Endothelial cell of umbilical vein (primary cell): ENCODE measurements at regions not wholly inside any gene's neighbourhood (a gene's known extent, or its start where the extent isn't known, plus 50 kb on each side); places are given as distances from the start of the nearest gene placed in this dataset.

Source experiments
- BruUV-seq: library from RNA; stranded (reverse); fragments of 400-500 nt; replicated peaks from 2 replicates; lab custom pipeline; 2021; lab: Mats Ljungman, UMichigan
- CTCF ChIA-PET: fragments of 300-600, 350-600 bp; sonication (Branson Sonifier 250); formaldehyde crosslinking; loops from one replicate; lab custom pipeline; 2021; ENCODE audit warnings: antibody characterized with exemption, inconsistent platforms; lab: Charles Lee
- POLR2A ChIA-PET: fragments of 300-600, 350-600 bp; sonication (Branson Sonifier 250); formaldehyde crosslinking; loops from one replicate; lab custom pipeline; 2021; ENCODE audit warnings: antibody characterized with exemption, inconsistent platforms; lab: Charles Lee
- DNase-seq: peaks from one replicate; pipeline ENCODE4 v3.0.0-alpha.2; 2011; ENCODE audit warnings: low read depth, low spot score
- FAIRE-seq: peaks from 2 replicates; lab custom pipeline; 2011; peaks lifted over from hg19 to GRCh38; lab: Jason Lieb, UNC
- H2AFZ ChIP-seq: 2 replicates; pipeline ENCODE4 v1.6.0; 2012; ENCODE audit warnings: low read depth, low read length, control low read depth, inconsistent platforms
- H3K27ac ChIP-seq: 2 replicates; pipeline ENCODE4 v1.5.1; 2011; ENCODE audit warnings: low read depth, mild to moderate bottlenecking, control low read depth, low read length, moderate library complexity; ENCODE audit not compliant: insufficient read depth
- H3K27me3 ChIP-seq, 2 experiments: 2 replicates each; pipeline versions ENCODE4 v1.6.0 to v1.6.1; 2011; ENCODE audit warnings: low read length in 2 of 2, mixed read lengths in 1 of 2; ENCODE audit not compliant: control insufficient read depth in 2 of 2, insufficient read depth in 2 of 2
- H3K36me3 ChIP-seq, 2 experiments: 2 replicates in 1 of 2; 3 replicates in 1 of 2; pipeline ENCODE4 v1.5.1; 2011; ENCODE audit warnings: low read length in 2 of 2, mild to moderate bottlenecking in 1 of 2, moderate library complexity in 1 of 2; ENCODE audit not compliant: control insufficient read depth in 2 of 2, insufficient read depth in 2 of 2; ENCODE audit errors: extremely low read depth in 1 of 2
- H3K4me1 ChIP-seq: 3 replicates; pipeline ENCODE4 v1.5.1; 2011; ENCODE audit warnings: mild to moderate bottlenecking, low read length; ENCODE audit not compliant: control insufficient read depth, insufficient read depth; ENCODE audit errors: extremely low read depth
- H3K4me2 ChIP-seq: 2 replicates; pipeline ENCODE4 v1.6.1; 2011; ENCODE audit warnings: low read length, control low read depth, mixed read lengths; ENCODE audit not compliant: insufficient read depth
- H3K4me3 ChIP-seq, 3 experiments: fragments of 200-600 bp in 1 of 3; sonication (generic), shearing (Covaris generic) in 1 of 3; replicated peaks in 1 of 3; 2 replicates each; pipeline ENCODE4 v1.5.1; 2011 to 2016; ENCODE audit warnings: control low read depth in 3 of 3, low read length in 3 of 3, mild to moderate bottlenecking in 2 of 3, inconsistent platforms in 1 of 3, low read depth in 1 of 3, moderate library complexity in 1 of 3; ENCODE audit not compliant: insufficient read depth in 1 of 3
- H3K79me2 ChIP-seq: 2 replicates; pipeline ENCODE4 v1.6.0; 2012; ENCODE audit warnings: low read length, inconsistent platforms; ENCODE audit not compliant: control insufficient read depth, insufficient read depth
- H3K9ac ChIP-seq: replicated peaks from 2 replicates; pipeline ENCODE3; 2011; ENCODE audit warnings: low read length, control low read depth; ENCODE audit not compliant: insufficient read depth; ENCODE audit errors: extremely low read depth
- H3K9me1 ChIP-seq: replicated peaks from 3 replicates; pipeline ENCODE4 v1.6.0; 2011; ENCODE audit warnings: mild to moderate bottlenecking, low read length; ENCODE audit not compliant: control insufficient read depth, insufficient read depth; ENCODE audit errors: extremely low read depth
- H3K9me3 ChIP-seq: replicated peaks from 2 replicates; pipeline ENCODE4 v1.5.1; 2012; ENCODE audit warnings: low read length, inconsistent platforms; ENCODE audit not compliant: control insufficient read depth, insufficient read depth
- H4K20me1 ChIP-seq: replicated peaks from 2 replicates; pipeline ENCODE3; 2011; ENCODE audit warnings: mild to moderate bottlenecking, low read length; ENCODE audit not compliant: control insufficient read depth, insufficient read depth; ENCODE audit errors: extremely low read depth
- CTCF ChIP-seq, 2 donors: IDR thresholded peaks; 1 replicate in 1 of 2; 2 replicates in 1 of 2; pipeline ENCODE4 v1.5.1; 2011; ENCODE audit warnings: low read length in 2 of 2, mild to moderate bottlenecking in 2 of 2, moderate library complexity in 2 of 2, control low read depth in 1 of 2, inconsistent platforms in 1 of 2, low read depth in 1 of 2; ENCODE audit not compliant: insufficient read depth in 1 of 2; ENCODE audit errors: extremely low read depth in 1 of 2
- EZH2 ChIP-seq: IDR thresholded peaks from 2 replicates; pipeline ENCODE4 v1.6.1; 2012; ENCODE audit warnings: borderline replicate concordance, low read depth, mild to moderate bottlenecking, moderate library complexity, low read length, inconsistent platforms; ENCODE audit not compliant: severe bottlenecking
- FOS ChIP-seq: IDR thresholded peaks from 2 replicates; pipeline ENCODE4 v1.6.1; 2011; ENCODE audit warnings: mild to moderate bottlenecking, low read length, moderate library complexity, borderline replicate concordance; ENCODE audit not compliant: insufficient read depth
- GATA2 ChIP-seq: IDR thresholded peaks from 2 replicates; pipeline ENCODE4 v1.7.0; 2011; ENCODE audit warnings: low read depth, mild to moderate bottlenecking, moderate library complexity, mixed read lengths, low read length; ENCODE audit not compliant: insufficient read length, insufficient read depth
- JUN ChIP-seq: IDR thresholded peaks from 2 replicates; pipeline ENCODE4 v1.6.1; 2011; ENCODE audit warnings: borderline replicate concordance, low read depth; ENCODE audit not compliant: insufficient read length, insufficient read depth
- MAX ChIP-seq: IDR thresholded peaks from 2 replicates; pipeline ENCODE4 v1.6.1; 2011; ENCODE audit not compliant: insufficient read depth, insufficient read length
- MYC ChIP-seq: IDR thresholded peaks from one replicate; pipeline ENCODE4 v1.6.1; 2011; ENCODE audit warnings: mild to moderate bottlenecking, low read depth, low read length
- POLR2A ChIP-seq: IDR thresholded peaks from 2 replicates; pipeline ENCODE4 v1.6.1; 2012; ENCODE audit warnings: low read depth, mild to moderate bottlenecking, control low read depth, low read length
- POLR2AphosphoS5 ChIP-seq: IDR thresholded peaks from 2 replicates; pipeline ENCODE4 v1.6.1; 2012; ENCODE audit warnings: low read depth, mild to moderate bottlenecking, control low read depth, low read length, moderate library complexity; ENCODE audit not compliant: insufficient read depth
- dilution Hi-C: fragments of 300-500 bp; cut with MboI; formaldehyde crosslinking; loops from one replicate; pipeline ENCODE4 v1.15.0; 2019; ENCODE audit warnings: low sequenced_read_pairs; ENCODE audit not compliant: extremely low pct_ligation_motif_present
- intact Hi-C: fragments of 100-400 bp; cut with micrococcal nuclease; formaldehyde crosslinking; loops from one replicate; pipeline ENCODE4 v1.10.0; 2022

- FAIRE-seq: no peak
- CTCF ChIA-PET: no interaction called here
Observed at GRCh38 chr2:143907801-143908200, 612.1 kb downstream of the ZEB2 start.

More at GRCh38 chr2:143907801-143908200, 612.1 kb downstream of the ZEB2 start:
- intact Hi-C loops (no loop called here), dilution Hi-C loops (no loop called here)
- no peak overlapping the region for H3K9ac ChIP-seq
- POLR2A ChIA-PET: no interaction called here
- no peaks in the 10 kb centered on the region for H3K36me3 ChIP-seq
- no peaks in the 10 kb centered on the region for H3K79me2 ChIP-seq
- no peak for TF ChIP-seq POLR2AphosphoS5
- TF ChIP-seq MYC: no peak
- TF ChIP-seq JUN: no peak
- no peak for TF ChIP-seq FOS
- no peak for TF ChIP-seq POLR2A
- no peak for TF ChIP-seq MAX
- no peak for TF ChIP-seq GATA2
- TF ChIP-seq CTCF (IDR thresholded peaks at IDR 0.05; ENCODE audit: extremely low read depth in 1 of 2, insufficient read depth in 1 of 2, low read depth in 1 of 2, low read length in 2 of 2): no peak
- no peak for TF ChIP-seq EZH2
- H2AFZ ChIP-seq: no peak overlapping the region
- H3K27ac ChIP-seq: no peak overlapping the region
- no peaks in the 10 kb centered on the region for H3K27me3 ChIP-seq
- no peaks in the 10 kb centered on the region for H3K9me1 ChIP-seq
- BruUV-seq: no TSS peak
- H3K9me3 ChIP-seq: no peaks in the 10 kb centered on the region
- no peak overlapping the region for H3K4me3 ChIP-seq
- no peaks in the 10 kb centered on the region for H3K4me1 ChIP-seq
- DNase-seq: no peak
- no peak overlapping the region for H3K4me2 ChIP-seq
- no peaks in the 10 kb centered on the region for H4K20me1 ChIP-seq
